ENCODE measurements at regions not wholly inside any gene's neighbourhood (a gene's known extent, or its start where the extent isn't known, plus 50 kb on each side); places are given as distances from the start of the nearest gene placed in this dataset.
"Not testable (repeated sequence)": the region's sequence is repeated elsewhere in the genome, so short reads cannot be mapped to it uniquely, and the experiment has no call there.

DNA sequence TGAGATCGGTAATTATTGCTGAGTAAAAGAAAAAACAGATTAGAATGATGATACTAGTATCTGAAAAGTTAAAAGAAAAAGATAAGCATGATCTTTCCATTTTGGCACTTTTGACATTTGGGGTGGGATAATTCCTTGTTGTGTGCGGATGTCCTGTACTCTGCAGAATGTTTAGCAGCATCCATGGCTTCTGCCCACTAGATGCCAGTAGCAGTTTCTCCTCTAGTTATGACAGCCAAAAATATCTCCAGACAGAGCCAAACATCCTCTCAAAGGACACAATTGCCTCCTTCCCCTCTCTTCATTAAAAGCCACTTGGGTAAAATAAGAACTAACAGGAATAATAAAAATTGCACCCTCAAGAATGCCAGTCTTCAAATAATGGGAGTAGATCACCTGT lies 468.8 kb upstream of the GRM7 start:
- no peak for DNase-seq

DNA sequence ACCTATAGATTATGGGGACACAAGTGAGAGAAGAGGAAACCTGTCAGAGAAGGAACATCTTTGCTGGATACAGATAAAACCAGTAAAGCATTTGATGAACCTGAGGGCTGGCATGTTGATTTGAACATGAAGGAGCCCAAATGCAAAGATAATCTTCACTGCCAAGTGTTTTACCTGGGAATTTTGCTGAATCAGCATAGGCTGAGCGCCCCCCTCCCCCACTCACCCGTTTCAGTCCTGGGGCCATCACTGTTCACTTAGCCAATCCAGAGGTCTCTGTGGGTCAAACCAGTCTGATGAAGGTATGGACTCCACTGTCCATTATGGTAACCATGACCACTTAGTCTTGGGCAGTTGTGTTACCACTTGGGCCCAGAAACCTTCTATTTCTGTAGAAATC lies 466.0 kb upstream of the GRM7 start:
- DNase-seq: no peak

DNA sequence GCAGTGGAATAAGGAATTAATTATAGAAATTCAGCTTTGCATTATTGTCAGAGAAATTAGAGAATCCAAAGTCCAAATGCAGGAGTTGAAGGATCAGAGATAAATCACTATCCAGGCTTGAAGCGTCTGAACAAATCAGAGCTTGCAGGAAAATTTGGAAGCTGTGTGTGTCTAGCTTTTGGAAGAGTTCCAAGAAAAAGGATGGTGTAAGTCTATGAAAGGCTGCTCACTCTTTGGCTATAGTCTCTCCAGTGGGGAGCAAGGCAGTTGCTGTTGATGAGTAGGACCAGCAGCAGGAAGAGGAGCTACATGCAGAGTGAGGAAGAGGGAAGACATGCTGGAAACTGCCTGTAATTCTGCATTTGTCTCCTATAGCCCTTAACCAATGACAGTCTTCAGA lies 464.3 kb upstream of the GRM7 start:
- DNase-seq: no peak

DNA sequence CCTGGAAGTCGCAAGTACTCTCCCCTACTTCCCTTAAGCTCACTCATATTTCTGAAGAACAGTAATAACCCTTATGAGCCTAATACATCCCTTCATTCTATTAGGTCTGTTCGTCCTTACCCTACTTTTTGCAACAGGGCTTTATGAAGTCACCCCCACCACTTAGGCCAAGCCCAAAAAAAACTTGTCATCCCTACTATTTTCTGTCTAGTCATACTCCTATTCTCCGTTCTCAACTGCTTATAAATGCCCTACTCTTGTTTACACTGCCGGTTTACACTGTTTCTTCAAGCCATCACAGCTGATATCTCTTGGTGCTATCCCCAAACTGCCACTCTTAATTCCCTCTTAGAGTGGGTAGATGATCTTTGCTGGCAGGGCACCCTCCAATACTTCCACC lies 458.2 kb upstream of the GRM7 start:
- DNase-seq: not testable (repeated sequence)

DNA sequence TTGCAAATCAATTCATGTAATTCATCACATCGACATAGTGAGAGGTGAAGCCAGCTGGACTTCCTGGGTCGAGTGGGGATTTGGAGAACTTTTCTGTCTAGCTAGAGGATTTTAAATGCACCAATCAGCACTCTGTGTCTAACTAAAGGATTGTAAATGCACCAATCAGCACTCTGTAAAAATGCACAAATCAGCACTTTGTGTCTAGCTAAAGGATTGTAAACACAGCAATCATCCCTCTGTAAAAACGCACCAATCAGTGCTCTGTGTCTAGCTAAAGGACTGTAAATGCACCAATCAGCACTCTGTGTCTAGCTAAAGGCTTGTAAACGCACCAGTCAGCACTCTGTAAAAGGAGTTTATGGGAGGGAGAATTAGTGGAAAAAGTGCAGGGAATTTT lies 454.0 kb upstream of the GRM7 start:
- not testable (repeated sequence) for DNase-seq

DNA sequence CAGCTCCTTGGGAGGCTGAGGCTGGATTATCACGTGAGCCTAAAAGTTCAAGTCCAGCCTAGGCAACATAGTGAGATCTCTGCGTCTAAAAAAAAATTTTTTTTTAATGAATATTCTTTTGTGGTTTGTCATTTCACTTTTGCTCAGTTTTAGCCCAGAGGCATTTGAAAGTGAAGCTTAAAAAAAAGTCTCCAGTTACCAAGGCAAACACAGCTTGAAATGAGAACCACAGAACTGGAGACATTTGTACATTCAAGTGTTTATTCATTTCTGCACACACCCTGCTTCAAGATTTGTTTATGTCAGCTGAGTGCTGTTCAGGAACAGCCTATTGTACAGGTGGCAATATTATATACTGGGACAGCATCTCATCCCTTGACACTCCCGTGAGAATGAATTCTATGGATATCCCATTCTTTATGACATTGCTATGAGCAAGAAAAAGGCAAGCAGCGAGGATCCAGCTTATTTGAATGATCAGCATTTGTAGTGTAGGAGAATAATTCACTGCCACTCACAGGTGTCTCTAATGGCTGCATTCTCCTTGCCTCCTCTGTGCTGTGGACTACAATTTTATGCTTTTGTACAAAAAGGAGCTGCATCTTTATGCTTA lies 444.8 kb upstream of the GRM7 start:
- no peak for DNase-seq

DNA sequence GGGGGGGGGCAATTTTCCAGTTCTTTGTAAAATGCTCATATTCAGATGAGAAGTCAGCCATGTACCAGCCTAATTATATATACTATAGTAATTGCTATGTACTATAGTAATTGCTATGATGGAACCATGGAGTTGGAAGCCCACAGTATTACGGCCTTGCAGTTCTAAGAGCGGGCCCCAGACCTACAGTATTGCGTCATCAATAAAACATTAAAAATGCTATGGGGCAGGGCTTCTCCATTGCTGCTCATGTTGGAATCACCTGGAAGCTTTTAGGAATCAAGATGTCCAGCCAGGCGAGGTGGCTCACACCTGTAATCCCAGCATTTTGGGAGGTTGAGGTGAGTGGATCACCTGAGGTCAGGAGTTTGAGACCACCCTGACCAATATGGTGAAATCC lies 443.7 kb upstream of the GRM7 start:
- no peak for DNase-seq

DNA sequence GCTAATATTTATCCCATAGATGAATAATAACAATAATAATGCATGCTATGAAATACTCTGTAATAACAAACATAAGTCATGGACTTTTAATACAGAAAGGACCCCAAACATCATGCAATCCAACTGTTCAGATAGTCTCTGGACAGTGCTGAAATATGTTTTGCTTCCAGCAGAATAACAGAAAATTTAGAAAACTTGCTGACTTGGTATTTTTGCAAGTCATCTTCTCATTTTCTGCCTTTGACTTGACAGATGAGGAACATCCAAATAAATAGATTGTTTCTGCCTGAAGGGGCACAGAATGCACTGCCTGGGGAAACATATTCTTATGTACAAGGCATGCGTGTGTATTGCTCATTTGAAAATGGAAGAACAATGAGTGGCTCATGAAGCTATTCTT lies 442.4 kb upstream of the GRM7 start:
- no peak for DNase-seq

DNA sequence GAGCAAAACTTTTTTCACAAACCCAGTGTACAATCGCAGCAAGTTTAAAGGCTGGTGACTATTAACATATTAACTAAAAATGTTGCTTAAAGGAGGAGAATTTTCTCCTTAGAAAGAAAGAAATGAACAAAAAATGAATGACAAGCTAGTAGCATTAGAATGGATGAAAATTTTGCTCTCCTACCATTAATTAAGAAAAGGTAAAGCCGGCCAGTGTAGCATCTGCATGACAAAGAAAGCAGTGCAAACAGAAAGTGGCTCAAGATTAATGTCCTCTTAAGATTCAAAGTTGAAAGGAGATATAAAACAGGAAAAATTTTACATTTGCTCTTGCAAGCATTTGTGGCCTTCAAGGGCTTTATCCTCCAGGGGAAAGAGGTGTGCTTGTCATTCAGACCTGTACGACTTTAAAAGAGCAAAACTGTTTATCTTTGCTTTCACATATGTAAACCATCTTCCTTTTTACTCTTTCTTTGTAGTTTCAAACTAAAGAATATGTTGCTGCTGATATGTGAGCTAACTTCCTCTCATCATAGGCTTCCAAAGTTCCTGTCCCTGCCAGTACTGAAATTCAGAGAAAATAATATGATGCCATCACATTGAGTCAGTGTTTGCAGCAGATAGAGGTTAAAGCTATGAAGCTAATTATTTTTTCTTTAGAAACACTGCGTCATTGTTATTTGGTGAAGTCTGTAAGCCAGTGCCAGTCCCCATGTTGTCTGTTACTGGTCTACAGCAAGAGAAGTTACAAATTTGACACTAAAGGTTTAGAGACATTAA lies 439.1 kb upstream of the GRM7 start:
- DNase-seq: no peak

DNA sequence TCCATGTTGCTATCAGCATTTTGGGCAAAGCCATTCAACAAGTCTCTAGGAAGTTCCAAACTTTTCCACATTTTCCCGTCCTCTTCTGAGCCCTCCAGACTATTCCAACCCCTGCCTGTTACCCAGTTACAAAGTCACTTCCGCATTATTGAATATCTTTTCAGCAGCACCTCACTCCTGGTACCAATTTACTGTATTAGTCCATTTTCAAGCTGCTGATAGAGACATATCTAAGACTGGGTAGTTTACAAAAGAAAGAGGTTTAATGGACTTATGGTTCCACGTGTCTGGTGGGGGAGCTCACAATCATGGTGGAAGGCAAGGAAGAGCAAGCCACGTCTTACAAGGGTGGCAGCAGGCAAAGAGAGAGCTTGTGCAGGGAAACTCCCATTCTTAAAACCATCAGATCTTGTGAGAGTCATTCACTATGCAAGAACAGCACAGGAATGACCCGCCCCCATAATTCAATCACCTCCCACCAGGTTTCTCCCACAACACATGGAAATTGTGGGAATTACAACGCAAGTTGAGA lies 435.6 kb upstream of the GRM7 start:
- no peak for DNase-seq

DNA sequence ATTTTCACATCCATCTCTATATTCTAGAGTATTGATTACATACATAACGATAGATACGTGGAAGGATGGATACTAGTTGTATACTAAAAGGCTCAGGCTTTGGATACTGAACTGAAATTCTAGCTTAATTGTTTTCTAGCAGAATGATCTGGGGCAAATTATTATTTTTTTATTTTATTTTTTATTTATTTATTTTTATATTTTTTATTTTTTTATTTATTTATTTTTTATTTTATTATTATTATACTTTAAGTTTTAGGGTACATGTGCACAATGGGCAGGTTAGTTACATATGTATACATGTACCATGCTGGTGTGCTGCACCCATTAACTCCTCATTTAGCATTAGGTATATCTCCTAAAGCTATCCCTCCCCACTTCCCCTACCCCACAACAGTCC lies 432.6 kb upstream of the GRM7 start:
- not testable (repeated sequence) for DNase-seq

DNA sequence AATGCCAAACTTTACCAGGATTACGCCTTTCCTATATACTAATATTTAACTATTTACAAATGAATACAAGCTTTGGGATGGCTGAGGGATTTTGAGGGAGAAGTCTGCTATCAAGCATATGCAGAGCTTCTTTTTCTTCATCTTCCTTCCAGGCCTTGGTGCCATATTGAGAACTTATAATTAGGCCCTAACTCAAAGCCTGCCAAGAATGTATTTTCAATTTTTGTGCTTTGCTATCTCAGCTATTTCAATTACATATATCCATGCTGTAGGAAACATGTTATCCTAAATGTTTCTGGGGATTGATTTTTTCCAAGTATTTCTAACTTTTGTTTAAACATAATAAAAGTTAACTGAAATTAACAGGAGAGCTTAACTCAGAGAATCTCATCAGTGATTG lies 425.0 kb upstream of the GRM7 start:
- no peak for DNase-seq

DNA sequence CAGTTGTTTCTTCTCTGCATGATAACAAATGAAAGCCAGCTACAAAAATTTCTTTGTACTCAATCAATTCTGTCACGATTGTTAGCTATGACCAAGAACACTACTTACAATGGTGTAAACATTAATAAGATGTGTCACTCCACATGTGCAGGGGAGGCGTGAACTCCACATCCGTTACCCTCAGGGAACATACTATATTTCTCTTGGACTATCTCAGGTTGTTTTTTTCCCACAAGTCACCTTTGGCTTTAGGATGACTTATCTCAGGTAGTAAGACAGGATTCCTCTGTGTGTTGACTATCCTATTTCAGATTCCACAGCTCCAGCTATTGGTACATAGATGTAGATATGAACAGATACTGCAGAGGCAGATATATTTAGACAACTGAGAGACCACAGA lies 423.3 kb upstream of the GRM7 start:
- no peak for DNase-seq

DNA sequence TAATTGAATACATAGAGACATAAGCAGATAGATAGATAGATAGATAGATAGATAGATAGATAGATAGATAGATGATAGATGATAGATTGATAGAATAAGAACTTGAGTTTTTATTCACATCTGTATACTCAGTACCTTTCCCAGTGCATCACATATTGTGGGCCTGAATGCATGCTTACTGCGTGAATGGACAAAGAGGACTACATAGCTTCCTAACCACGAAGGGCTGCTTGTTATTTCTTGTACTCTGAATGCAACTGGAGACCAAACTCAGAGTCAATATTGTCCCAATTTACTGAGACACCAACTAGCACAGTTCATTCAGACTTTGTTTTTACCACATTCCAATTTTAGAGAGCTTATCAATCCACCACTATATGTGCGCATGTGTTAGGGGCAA lies 422.9 kb upstream of the GRM7 start:
- DNase-seq: no peak

DNA sequence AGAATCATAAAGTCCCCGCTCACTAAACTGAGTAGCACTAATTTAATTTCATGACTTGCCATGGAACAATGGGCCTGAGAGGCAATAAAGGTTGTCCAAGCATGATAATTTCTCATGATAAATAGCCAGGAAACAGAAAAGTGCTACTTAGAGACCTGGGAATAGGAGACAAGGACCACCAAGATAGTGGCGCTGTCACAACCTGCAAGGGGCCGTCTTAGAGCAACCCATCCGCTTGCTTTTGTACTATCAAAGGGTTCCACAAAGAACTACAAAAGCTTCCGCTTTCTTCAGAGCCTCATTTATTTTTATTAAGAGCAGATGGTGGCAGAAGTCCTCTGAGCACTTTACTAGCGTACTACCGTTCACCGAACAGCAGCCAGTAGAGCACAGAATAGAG lies 421.7 kb upstream of the GRM7 start:
- DNase-seq: no peak

DNA sequence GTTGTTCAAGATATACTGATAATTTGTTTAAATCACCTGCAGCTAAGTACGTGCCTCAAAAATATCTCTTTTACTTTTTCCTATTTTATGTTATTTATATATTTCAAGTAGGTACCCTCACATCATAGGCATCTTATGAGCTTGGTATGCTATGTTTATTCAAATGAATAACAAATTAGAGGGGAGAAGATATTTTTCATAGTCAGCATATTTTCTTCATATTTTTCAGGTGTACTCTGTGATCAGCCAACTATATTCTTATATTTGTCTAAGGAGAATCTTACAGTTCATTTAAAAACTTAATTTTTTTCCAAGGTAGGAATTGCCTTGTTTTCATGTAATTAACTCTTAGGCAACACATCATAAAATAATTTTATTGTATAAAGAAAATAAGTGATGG lies 421.1 kb upstream of the GRM7 start:
- DNase-seq: no peak

DNA sequence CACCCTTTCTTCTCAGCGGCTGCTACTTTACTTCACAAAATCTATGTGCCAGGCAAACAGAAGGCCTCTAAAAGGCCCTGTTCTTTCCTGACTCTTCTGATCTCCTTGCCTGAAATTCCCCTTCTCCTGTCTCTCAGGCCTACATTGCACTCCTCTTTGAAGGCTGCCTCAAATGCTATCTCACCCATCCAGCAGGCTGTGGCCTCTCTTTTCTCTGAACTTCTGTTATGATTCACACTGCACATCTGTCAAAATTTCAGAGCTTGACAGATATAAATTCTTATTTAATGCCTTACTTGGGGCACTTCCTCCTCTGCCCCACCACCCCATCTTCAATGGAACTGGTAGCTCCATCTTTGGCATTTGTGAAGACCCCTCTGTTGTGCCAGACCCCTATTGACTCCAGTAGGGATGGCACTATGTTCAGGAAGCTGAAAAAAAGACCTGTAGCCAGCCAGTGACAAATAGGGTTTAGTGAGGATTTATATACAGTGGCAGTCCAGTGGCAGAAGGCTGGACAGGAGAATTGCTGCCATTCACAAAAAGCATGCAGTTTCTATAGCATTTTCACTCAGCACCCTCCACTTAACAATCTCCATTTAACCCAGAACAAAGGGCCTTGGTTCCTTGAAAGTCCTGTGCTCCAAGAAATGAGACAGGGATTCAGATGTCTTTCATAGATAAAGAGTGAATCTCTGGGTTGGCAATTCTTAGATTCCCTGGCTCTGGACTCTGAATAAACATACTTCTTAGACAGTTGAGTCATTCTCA lies 415.8 kb upstream of the GRM7 start:
- DNase-seq: no peak

DNA sequence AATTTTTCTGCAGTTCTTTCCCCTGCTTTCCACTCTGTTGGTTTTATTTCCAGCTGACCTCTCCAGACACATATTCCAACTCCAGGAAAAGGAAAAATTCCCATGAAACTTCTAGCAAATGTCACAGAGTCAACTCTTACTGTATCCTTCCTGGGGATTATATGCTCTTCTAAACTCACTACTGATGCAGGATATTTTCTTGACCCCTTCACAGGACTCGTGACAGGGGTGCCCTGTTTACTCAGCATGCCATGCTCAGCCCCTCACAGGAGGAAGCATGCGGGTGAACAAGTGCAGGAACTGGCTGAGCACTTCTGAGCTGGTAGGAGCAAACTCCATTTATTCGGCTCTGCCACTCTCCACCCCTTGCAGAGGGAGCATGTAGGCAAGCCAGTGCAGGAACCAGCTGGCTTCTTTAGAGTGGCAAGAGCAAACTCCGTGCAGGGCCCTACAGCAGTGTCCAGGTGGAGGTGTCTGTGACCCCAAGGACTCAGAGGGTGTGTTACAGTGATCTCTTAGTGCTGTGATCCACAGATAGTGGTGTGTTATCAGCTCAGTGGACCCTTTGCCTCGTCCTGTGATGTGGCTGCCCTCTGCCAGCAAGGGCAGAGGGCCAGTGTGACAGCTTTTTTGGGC lies 413.6 kb upstream of the GRM7 start:
- no peak for DNase-seq

DNA sequence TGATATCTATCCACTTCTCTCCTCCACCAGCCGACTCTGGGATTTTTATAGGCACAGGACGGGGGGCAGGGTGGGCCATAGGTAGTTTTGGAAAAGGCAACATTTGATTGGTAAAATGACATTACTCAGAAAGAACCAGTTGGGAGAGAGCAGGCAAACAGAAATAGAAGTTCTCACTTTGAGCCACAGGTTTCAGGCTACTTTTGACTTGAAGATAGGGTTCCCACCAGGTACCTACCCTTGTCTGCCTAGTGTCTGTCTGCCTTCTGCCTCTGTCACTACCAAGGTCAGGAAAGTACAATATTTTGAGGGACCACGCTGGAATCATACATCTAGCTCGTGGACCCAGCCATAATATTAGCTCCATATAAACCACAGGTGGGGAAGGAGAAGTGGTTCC lies 412.9 kb upstream of the GRM7 start:
- DNase-seq: no peak

DNA sequence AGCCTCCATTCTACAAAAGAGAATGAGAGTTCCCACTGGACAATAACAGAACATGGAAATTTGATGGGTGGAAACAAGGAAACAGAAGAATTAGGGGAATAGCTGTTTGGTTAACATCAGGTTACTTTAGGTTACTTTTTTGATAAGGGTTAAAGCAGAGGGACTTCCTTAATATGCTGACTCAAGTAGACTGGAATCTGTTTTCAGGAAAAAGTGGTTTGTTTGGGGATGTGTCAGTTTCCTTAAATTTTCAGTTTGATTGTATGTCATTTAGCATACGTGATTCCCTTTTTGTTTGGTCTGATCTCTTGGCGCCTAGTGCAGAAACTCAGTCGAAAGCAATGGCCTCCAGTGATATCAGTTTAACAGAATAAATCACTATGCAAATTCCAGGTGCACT lies 411.8 kb upstream of the GRM7 start:
- DNase-seq: no peak

DNA sequence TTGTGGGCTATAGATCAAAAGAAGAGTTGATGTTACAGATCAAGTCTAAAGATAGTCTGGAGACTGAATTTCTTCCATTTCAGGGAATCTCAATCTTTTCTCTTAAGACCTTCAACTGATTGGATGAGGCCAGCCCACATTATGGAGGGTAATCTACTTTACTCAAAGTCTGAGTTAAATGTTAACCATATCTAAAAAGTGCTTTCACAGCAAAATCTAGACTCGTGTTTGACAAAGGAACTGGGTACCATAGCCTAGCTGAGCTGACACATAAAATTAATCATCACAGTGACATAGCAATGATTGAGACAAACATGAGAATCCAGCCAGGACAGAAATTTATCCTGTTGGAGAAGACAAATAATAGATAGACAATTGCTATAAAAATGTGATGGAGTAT lies 407.9 kb upstream of the GRM7 start:
- DNase-seq: no peak

DNA sequence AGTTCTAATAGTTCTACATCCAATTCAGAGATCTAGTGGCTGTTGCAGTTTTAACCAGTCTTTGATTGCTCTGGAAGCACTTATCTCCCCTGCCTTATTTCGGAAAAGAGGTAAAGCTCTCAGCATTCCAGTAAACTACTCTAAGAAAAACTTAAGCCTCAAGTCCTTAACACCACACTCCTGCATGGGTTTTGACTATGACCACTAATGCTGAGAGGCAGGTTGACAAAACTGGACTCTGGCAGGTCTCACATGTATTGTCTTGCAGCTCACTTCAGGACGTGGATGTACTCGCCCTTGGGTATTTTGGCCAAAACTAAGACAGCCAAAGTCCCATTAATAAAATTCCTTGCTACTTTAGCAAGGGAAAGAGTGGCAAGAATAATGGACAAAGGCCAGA lies 405.9 kb upstream of the GRM7 start:
- DNase-seq: no peak

DNA sequence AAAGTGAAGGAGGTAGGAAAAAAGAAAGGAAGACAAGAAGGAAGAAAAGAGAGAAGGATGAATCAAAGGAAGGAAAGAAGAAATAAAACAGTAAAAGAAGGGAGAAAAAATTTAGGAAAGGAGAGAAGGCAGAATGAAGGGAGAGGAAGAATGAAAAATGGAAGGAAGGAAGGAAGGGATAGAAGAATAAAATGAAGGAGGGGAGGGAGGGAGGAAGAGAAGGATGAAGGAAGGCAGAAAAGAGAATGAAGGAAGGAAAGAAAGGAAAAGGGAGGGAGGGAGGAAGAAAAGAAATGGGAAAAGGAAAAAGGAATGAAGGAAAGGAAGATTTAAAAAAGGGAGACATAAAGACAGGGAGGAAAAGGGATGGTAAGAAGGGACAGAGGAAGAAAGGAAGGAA lies 393.7 kb upstream of the GRM7 start:
- no peak for DNase-seq

DNA sequence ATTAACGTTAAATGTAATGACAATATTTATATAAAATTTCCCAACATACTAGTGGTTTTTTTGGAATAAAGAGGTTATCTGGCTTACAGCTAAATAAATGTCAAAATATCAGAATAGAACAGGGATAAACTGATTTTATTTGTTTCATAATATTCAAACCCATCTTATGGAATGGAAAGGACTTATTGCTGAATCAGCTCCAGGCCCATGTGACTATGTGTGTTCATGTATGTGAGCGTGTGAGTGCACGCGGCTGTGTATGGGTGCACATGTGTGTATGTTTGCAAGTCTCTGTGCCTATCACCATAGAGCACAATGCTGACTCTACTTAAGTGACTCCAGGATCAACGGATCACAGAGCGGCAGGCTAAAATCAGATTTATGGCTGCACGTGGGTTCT lies 392.3 kb upstream of the GRM7 start:
- DNase-seq: no peak

Measured in stimulated activated CD8-positive, alpha-beta memory T cell treated with anti-CD3 and anti-CD28 coated beads, Interleukin-4, amount 100 ng/mL, for 48 hours (primary cell).